RPMI7951 (cell line): ENCODE measurements at regions not wholly inside any gene's neighbourhood (a gene's known extent, or its start where the extent isn't known, plus 50 kb on each side); places are given as distances from the start of the nearest gene placed in this dataset.

Experiments used
- DNase-seq: peaks from one replicate; pipeline ENCODE4 v3.0.0-alpha.2; 2012; ENCODE audit warnings: low read depth

DNA sequence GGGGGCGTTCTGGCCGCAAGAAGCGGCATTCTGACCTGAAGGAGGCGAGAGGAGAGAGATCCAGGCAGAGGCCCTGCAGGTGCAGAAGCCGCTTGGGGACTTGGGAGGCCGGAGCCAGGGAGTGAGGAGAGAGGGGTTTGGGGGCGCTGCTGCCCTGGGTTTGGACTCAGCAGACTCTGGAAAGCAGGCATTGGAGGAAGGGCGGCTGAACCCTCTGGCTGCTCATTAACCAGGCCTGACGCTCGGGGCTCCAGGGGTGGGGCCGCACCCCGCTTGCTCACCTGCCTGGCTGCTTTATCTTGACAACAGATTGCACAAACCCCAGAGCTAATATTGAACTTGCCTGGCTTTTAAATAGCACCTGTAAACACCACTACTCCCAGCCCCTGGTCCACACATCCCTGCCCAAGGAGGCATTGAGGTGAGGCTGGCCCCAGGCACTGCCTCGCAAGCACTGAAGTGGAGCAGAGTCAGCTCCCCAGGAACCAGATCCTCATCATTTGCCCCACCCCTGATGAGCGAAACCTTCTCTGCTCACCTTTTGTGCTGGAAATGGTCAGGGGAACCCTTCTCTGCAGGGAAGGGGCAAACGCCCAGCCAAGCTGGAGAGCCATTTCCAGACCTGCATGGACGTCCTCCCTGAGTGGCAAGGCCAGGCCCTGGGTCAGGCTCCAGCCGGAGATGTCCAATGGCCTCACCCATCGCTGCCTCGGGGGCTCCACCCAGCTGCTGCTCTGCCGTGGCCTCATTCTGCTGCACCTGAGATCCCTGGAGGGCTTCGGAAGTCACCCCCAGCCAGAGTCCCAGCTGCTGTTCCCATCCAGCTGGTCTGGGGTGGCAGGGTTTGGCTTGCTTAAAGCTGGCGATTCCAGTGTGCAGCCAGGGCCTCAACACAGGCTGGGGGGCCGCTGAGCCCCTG is 190.2 kb upstream of the GSE1 start:
- no peak for DNase-seq

DNA sequence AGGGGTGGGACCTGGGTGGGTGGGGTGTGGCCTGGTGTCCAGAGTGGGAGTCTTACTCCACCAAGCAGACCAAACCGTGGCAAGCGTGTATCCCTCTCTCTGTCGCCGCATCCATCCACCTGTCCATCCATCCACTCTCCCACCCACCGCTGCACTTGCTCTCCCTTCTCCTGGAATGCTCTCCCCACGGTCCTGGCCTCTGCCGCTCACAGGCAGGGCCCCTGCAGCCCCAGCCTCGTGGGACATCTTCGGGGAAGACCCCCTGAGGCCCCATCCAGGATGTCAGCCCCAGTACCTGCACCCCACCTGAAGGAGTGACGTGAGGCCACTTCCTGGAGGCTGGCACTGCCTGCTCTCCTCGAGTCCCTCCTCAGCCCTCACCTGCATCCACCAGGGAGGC is 189.5 kb upstream of the GSE1 start:
- no peak for DNase-seq

DNA sequence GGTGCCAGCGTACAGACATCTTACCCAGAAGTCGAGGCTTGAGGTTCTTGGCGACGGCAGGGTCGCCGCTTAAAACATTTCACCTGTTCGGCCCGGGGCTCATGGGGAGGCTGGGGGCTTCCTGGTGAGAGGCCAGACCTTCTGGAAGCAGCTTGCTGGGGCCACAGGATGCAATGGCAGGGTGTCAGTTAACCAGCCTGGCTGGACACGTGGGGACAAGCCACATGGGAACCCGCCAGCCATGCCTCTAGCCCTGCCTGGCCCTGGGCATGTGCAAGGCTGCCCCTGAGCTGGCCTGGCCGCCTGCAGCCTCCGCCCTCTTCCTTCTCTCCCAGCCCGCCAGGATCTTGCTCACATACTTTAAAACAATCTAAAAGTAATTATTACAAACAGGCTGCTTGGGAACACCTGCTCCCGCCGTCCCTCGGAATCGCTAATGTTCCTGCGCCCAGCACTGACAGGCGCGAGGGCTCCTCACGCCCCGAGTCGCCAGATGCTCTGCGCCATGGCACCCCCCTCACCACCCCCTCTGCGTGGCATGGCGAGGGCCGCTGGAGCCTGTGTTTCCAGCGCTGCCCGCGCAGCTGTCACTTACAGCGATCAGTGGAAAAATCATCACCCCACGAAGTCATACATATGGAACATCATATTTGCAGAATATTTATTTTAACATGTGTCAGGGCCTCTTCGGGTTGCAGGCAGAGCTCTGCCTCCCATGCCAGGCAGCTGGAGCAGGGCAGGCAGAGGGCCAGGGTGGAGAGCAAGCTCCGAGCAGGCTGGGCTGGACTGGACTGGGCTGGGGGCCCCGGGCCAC is 188.7 kb upstream of the GSE1 start:
- no peak for DNase-seq

DNA sequence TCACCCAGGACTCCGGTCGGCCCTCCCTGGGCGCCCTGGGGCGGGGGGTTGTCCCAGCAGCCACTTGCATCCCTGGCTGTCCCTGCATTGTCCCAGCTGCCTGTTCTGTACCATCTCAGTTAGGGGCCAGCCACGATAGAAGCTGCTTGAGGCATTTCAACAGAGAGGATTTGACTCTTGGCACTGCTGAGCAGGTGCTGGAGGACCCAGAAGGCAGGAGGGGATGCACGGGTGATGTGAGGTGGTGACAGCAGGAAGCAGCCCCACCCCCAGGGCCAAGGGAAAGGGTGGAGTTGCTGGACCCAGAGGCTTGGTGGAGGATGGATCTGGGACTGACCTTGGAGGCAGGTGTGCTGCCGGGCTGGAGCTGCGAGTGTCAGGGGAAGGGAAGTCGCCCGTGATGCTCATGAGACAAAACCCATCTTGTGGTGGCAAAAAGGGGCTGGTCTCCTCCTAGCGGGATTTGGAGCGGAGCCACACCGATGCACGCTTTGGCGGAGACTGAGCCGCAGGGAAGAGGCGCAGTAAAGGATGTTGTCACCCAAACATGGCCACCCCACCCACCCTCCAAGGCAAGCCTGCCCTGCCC is 188.0 kb upstream of the GSE1 start:
- DNase-seq, result no peak

DNA sequence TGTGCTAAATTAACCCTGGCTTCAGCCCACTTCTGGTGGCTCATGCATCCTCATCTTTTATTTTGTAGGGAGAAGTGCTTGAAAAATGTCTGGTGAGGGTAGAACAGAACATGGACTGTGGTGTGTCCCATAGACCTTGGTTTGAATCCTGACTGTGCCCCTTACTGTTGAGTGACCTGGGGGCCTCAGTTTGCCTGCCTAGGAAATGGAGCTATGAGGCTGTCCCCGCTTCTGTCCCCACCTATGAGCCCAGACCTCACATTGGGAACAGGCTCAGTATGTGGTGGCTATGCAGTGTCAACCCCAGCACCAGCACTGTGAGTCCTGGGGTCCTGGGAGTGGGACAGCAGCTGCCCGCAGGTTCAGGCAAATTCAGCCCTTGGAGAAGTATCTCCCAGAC is 186.3 kb upstream of the GSE1 start:
- no peak for DNase-seq

DNA sequence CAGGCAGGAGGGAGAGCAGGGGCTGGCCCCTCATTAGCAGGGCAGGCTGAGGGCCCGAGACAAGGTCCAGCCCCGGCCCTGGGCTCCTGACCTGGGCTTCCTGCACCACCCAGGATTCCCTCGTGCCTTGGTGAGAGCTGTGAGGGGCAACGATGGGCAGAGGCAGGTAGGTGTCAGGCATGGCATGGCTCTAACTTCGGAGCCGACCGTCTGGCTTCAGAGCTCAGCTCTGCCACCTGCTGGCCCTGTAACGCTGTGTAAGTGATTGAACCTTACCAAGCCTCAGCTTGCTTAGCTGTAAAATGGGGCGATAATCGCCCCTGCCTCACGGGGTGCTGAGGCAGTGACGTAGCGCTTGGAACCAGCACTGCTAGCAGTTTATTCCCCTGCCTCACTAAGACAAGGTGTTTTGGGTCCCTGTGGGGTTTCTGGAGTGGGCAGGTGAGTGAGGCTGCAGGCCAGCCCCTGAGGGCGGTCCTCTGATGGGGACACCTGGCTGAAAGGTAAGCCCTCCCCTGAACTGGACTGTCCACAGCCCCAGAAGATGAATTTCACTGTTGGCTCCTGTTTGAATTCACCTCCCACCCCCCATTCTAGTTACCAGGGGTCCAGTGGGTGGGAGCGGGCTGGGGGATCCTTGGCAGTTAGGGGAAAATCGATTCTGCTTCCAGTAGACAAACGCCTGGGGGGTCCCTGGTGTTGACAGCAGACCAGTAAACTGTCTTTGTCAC is 184.8 kb upstream of the GSE1 start:
- DNase-seq, result peak; percentile 25

DNA sequence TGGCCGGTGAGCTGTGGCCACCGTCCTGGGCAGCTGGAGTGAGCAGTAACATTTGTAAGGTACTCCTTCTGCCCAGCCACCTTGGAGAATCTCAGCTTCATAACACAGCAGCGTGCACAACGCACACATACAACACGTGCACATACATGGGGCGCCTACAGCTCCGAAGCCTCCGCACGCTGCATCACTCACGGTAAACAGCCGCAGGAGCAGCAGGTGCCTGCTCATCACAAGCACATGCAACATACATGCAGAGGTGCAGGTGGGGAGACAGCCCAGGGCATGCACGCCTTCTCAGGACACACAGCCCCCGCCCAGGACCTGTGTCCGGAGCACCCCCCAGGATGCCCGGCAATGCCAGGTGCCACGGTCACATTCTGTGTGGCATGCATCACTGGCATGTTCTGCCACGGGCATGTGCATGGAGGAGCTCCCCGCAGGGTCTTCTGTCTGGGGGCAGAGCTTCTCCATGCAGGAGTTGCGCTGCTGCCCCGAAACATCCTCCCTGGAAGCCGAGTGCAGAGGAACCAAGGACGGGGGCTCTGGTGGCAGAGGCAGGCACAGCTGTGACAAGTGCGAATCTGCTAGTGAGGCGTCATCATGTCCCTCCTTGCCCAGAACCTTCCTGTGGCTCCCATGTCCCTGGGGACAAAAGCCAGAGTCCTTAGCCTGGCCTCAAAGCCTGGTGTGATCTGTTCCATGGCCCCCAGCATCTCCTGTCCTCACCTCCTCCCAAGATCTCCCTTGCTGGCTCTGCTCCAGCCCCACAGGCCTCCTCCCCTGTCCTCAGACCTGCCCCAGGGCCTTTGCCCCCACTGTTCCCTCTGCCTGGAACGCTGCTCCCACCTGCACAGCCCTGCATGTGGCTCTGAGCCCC is 184.0 kb upstream of the GSE1 start:
- no peak for DNase-seq

DNA sequence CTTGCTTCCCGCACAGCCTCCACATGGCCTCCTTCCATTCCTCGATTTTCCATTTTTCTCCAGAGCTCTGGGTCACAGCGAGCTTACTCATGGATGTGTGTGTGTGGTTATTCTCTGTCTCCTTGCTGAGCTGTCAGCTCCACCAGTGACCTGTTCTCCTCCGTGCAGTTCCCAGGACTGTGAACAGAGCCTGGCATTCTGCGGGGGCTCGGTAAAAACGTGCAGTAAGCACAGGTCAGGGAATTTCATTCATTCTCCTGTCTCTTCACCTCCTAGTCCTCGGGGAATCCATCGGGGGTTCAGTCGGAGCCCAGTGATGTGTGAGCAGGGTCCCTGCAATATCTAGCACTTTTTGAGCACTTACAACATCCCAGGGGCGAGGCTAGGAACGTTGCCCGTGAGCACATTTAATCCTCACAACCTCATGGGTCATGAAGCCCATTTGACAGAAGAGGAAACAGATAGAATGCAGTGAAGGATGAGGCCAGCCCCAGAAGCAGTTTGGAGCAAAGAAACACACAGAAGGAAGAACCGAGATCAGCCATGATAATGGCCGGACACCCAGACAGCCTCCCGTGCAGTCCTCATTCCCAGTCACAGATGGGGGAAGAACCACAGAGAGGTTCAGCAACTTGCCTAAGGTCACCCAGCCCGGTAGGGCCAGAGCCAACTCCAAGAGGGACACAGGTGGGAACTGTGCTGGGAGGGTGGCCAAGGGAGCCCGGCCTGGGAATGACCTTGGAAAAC is 183.2 kb upstream of the GSE1 start:
- DNase-seq, result no peak

DNA sequence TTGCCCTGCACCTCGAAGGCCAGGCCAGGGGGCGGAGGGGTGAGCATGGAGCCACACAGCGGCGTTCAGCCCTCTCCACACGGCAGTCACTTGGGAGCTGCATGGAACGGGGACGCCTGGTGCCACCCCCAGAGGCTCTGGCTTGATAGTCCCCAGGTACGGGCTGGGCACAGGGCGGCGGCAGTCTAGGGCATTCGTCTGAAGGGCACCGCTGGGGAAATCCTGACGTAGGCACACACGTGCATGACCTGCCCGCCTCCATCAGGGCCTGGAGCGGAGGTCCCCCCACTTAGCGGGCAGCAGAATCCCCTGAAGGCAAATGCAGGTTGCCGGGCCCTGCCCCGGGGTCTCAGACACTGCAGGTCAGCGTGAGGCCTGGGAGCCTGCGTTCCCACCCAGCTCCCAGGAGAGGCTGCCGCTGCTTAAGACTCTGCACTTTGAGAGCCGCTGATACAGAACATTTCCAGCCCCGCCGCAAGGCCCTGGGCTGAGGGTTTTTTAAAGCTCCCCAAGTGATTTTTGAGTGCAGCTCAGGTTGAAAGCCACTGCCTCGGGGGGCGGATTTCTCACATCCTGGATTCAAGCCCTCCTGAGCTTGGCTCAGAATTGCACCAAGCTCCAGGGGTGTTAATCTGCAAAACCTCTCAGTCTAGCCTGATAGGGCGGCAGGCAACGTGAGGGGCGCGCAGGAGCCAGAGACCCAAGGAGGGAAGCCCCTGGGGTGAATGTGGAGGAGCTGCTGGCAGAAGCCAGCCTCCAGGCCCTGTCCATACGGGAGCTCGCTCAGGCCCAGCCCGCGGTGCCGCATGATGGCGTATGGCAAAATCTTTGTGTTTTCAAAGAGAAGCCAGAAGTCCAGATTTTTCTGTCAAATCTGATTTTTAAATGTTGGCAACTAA is 182.3 kb upstream of the GSE1 start:
- DNase-seq, result no peak

DNA sequence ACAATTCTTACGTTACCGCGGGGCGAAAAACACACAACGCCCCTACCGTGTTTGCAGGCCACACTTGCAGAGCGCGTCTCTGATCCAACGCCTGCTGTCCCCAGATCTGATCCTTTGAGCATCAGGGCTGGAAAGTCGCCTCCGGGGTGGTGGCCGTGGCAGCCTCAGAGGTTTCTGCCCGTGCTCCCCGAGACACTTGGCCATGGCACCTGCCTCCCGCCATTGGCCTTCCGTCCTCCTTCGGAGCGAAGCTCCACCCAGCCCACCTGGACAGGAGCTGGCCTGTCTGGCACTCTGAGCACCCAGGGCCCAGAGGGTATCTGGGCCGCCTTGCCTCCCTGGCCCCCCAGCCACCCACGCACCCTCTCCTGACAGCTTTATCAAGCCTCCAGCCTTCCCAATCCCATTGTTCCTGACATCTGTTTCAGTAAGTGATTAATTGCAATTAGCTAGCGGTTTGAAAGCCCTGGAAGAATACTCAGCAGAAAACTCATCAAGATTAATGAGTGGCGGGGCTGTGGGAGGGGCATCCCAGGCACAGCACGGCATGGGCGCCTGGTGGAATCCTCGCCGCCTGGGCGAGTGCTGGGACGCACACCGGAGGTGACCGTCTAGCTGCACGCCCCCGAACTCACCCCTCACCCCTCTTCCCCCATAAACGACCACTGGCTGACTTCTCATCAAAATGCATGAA is 181.5 kb upstream of the GSE1 start:
- DNase-seq, result no peak

DNA sequence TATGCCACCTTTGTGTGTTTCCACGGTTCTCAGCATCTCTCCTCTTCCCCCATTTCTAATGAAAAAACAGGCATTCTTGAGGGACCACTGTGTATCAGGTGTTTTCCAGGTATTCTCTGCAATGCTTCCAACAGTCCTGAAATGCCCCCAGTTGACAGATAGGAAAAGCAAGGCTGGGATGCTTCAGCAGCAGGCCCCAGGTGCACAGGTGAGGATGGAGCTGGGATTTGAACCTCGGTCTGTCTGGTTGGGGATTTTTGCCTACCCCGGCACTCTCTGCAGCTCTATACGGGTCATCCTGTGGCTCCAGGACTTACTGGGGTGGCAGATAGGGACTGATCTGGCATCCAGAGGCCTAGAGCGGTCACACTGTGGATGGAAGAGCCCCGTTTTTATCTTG is 180.5 kb upstream of the GSE1 start:
- DNase-seq, result no peak

DNA sequence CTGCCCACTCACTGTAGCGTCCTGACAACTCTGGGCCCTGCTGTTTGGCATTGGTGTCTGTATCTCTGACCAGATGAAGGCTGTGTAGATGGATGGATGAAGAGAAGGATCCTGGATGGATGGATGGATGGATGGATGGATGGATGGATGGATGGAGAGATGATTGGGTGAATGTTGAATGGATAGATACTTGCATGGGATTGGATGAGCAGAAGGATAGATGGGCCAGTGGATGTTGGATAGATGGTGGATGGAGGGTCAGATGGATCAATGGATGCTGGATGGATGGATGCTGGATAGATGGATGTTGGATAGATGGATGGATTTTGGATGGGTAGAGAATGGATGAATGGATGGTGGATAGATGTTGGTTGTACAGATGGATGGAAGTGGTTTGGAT is 179.6 kb upstream of the GSE1 start:
- no peak for DNase-seq

DNA sequence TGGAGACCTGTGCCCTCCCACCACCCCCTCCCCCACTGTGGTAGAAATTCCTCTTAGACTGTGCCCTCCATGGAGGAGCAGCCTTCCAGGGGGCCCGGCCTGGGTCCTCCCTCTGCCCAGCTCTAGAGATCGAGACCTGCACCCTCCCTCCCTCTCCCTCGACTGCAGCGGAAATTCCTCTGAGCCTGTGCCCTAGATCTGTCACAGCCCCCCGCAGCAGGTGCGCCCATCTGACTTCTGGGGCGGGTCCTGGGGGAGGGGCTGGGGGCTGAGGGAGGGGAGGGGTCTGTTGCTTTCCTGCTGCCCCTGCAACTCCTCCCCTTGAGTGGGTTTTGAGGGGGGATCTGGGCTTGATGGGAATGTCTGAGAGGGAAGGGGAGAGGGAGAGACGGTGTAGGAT is 177.8 kb upstream of the GSE1 start:
- DNase-seq, result no peak

DNA sequence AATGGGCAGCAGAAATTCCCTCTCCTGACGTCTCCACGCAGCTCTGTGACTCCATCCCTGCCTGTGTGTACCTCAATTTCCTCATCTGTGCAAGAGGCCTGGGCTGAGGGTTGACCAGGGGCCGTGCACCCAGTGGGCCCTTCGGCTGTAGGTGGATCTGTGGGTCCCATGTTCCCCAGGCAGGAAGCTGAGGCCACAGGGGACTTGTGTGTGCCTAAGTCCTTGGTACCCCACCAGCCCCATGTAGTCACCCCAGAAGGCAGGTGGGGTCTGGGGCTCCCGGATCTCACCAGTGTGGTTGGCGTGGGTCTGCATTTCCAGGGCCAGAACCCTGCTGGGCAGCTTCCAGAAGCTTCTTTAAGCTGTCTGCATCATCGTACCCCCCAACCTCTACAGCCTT is 177.4 kb upstream of the GSE1 start:
- no peak for DNase-seq

DNA sequence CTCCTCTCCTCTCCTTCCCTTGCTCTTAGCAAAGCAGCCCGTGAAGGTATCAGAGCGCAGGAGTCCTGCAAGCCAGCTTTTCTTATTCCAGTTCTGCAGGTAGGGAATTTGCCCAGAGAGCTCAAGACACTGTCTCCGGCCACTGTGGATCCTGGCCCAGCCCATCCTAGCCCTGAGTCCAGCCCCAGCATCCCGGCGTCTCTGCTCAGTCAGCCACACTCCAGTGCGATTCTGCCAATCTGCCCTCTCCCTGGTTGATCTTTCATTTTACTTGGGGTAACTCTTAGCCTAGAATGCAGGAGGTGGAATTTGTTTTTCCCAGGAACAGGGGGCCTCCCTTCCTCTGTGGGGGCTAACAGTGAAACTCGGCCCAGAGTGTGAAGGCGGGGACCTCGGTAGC is 176.9 kb upstream of the GSE1 start:
- no peak for DNase-seq

DNA sequence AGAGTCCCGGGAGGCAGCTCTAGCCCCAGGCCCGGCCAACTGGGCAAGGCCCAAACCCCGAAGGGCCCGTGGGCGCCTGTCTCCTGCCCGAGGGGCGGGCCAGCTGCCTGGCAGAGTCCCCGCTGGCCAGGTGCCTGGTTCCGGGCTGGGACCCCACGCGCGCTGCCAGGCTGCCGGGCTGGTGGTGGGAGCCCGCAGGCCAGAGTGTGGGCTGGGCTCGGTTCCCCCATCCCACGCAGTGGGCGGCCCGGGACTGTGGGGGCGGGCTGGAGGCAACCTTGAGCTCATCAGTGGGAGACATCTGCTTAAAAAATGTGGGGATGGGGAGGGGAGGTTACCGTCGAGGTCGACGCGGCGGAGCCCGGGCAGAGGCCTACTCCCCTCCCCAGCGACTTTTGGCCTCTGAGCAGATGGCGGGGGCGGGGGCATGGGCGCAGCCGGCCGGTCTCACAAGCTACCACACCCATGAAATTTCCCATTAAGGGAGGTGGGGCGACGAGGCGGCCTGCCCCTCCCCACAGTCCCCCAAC is 176.4 kb upstream of the GSE1 start:
- DNase-seq, result no peak

DNA sequence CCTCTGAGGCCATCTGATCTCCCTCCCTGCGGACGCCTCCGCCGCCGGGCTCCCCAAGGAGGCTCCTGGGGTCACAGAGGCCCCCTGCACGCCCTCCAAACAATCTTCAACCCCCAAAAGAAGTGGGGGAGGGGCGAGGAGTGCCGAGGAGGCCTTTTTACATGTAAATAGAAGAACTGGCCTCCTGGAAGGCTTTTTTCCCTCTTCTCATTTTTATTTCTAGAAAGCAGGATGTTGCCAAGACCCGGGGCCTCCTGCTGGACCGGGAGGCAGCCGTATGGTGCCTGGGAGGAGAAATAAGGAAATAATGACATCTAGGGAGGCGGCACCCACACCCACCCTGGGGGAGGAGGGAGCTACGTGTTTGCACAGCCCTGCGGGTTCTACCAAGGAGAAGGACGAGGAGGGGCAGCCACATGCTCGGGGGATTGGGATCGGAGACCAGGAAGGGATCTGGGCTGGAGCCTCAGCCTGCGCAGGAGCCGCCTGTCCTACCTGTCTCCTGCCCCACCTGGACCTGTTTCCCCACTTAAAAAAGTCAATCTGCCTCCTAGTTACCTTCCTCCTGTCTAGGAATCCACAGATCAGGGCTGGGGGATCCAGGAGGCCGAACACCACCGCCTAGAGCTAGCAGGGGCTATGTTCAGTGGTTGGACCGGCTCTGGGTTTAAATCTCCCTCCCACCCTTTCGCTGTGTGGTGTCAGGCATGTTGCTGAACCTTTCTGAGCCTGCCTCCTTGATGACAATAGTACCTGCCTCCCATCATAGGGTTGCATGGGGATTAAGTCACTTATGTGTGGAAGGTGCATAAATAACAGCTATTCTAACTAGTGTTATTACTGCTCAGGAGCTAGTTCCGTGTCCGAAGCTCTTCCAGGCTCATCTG is 175.7 kb upstream of the GSE1 start:
- DNase-seq, result no peak
